ENCODE measurements at regions not wholly inside any gene's neighbourhood (a gene's known extent, or its start where the extent isn't known, plus 50 kb on each side); places are given as distances from the start of the nearest gene placed in this dataset.
"Not testable (repeated sequence)": the region's sequence is repeated elsewhere in the genome, so short reads cannot be mapped to it uniquely, and the experiment has no call there.

DNA sequence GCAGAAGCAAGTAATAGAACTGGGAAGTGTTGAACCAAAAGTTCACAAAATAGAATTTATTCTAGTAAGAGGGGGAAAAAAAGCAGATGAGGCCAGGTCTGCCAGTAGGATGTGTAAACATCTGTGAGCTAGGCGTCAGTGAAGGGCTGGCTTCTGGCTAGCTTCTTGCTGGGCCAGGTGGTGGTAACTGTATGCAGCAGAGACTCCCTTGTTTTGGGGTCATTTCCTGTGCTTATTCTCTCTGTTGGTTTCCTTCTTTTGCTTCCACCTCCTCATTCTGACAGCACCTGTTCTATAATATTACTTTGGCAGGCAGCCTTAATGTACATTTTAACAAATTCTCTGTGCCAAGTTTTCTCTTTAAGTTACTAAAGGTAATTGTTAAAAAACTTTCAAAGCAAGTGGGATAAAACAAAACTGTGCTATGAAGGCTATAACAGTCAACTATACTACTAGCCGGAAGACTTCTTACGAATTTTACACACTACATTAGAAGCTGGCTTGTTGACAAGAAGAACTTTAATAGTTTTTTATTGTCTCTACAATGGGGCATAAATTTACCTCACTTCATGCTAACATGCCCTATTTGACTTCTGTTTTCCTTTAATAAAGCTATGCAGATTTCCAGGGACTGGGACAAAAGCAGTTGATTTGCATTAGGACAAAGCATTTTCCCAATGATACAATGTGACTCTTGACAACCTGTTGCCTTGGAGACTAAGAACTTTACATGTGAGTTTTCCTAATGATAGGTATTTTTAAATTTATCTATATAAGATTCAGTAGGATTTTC is 318.8 kb upstream of the NAALADL2 start:
- DNase-seq (ENCODE audit: low spot score): no peak

DNA sequence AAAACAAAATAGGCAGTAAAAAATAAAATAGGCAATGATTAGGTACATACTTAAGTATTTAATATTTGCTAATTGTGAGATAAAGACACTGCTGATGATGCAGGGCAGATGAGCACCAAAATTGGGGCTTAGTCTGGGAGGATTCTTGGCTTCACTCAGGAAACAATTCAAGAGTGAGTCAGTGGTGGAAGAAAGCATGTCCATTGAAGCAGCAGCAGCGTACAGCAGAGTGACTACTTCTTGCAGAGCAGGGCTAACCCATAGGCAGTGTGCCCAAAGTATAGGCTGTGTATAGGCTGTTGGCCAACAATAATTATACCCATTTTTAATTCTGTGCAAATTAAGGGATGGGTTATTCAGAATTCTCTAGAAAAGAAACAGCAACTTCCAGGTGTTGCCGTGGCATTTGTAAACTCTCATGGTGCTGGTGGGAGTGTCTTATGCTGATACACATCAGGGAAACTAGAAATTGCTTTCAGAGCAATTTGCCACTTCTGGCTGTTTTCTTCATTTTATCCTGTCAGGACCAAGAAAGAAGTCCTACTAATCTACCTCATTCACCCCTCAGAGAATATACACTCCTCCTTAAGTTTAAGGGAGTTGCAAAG is 317.3 kb upstream of the NAALADL2 start:
- no peak for DNase-seq (ENCODE audit: low spot score)

DNA sequence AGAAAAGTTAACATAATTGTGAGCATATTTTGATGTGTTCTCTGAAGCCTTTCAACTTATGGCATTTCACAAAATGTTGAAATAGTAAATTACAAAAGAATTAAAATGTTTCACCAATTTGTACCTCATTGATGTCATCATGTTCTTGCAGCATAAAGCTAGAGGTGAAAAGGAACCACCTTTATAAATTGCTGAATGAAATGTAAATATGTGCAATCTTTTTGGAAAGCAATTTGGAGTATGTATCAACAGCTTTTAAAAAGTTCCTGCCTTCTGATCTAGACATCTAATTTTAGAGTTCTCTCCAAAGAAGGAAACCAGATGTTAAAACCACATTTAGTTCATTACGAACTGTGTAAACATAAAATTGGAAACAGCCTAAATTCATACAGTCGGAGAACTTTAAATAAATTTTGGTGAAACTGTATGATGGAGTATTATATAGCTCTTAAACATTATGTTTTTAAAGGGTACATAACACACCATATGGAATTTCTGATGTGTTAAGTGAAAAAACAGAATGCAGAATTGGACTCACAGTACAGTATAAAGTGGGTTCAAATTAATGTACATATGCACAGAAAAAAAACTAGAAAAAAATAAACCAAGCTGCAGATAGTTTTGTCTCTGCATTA is 311.2 kb upstream of the NAALADL2 start:
- no peak for DNase-seq (ENCODE audit: low spot score)

DNA sequence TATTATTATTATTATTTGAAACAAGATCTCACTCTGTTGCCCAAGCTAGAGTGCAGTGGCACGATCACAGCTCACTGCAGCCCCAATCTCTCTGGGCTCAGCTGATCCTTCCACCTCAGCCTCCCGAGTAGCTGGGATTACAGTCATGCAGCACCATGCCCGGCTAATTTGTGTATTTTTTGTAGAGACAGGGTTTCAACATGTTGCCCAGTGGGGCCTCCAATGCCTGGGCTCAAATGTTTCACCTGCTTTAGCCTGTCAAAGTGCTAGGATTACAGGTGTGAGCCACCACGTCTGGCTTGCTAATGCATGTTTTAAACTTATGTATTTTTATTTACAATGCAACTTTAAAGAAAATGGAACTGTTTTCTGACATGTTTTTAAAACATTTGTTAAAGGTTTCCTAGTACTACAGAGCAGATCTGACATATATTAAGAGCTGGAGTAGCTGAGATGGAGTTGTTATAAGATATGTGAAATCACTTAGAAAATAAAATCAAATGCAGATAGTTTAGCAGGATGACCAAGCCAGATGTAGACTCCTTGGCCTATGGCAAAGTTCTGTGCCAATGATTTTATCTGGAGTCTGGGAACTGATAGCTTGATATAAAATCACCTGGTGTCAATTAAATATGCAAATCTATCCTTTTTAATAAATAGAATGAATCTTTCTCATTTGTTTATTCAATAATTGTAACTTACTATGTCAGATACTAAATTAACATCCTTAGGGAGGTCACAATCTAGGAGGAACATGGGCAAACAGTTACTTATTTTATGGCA is 310.1 kb upstream of the NAALADL2 start:
- DNase-seq (ENCODE audit: low spot score): no peak

DNA sequence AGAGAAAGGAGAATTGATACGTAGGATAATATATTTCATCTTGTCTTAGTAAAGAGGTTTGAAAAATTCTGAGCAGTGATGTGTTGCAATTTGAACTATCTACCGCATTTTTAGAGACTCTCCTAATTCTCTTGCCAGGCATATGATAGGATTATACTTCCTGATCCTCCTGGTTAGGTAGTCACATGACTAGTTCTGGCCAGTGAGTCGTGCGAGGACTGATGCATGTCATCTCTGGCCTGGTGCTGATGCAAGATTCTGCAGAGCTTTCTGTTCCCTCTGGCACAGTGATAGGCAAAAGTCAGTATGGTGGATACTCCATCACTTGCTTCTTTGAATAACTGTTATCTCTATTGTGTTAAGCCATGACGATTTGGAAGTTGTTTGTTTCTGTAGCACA is 277.6 kb upstream of the NAALADL2 start:
- DNase-seq (ENCODE audit: low spot score): no peak

DNA sequence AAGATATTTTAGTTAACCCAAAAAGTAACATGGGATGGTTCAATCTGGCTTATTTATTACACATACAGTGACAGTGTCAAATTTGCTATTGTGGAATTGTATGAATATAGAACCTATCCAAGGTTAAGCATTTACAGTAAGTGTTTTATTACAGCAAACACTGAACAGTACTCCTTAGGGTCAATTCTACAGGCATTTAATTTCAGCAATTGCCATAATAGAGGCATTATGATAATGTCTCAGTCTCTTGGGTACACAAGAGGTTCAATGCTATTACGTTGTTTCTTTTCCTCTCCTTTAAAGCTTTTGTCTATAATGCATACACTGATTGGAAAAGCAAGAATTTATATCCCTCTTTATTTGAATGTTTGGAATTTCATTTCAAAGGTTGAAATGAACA is 275.7 kb upstream of the NAALADL2 start:
- no peak for DNase-seq (ENCODE audit: low spot score)

DNA sequence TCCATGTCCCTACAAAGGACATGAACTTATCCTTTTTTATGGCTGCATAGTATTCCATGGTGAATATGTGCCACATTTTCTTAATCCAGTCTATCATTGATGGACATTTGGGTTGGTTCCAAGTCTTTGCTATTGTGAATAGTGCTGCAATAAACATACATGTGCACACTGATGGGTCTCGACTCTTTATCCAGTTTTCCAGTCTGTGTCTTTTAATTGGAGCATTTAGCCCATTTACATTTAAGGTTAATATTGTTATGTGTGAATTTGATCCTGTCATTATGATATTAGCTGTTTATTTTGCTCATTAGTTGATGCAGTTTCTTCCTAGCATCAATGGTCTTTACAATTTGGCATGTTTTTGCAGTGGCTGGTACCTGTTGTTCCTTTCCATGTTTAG is 272.0 kb upstream of the NAALADL2 start:
- DNase-seq (ENCODE audit: low spot score): not testable (repeated sequence)

DNA sequence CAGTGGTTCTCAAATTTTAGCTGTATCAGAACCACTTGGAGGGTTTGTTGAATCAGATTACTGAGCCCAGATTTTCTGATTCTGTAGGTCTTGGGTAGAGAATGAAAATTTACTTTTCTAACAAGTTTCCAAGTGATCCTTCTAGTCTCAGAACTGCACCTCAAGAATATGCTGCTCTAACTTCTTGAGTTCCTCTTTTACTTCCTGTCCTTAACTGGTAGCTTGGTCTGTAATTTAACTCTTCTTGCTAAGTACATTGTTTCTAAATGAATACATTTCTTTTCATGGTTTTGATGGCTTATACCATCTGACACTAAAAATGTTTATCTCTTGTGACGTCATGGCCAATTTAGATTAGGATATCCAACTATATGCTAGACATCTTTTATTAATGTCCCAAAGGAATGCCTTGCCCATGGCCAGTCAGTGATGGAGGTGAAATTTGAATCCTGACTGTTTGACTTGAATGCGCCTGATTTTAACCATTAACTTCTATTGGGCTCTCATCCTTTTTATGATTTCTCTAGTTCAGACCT is 262.6 kb upstream of the NAALADL2 start:
- no peak for DNase-seq (ENCODE audit: low spot score)

DNA sequence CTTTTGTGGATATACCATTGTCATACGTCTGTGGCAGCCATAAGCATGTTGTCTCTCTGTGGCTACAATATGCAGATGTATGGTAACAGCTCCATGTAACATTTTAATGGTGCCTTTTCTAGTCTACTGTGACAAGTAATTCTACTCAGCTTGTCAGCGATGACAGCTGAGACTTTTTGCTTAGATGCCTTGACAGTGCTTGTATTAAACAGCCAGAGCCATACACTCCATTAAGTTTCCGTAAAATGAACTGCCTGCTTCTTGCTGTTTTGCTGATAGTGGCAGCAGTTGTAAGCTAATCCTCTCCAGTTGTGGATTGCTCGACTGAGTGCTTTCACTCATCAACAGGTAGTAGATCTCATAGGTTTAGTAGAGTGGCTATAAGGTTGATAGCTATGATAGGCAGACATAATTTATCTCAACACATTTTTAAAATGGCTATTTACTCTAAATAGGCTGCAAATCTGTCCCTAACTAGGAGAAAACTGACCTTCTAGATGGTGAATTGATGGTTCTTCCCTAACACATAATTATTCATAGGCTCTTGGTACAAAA is 260.2 kb upstream of the NAALADL2 start:
- no peak for DNase-seq (ENCODE audit: low spot score)

DNA sequence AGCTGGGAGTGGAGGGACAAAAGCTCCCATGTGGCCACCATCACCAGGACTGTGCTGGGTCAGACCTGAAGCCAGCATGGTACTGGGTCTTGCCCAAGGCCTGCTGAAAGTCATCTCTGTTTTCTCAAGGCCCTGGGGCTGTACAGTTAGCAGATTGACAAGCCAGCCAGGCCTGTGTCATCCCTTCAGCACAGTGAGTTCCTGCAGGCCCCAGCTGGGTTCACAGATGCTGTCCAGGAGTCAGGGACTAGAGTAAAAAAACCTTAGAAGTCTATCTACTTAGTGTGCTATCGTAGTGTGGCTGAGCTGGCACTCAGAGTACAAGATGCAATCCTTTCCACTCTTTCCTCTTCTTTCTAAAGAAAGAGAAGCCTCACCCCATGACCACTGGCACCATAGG is 246.0 kb upstream of the NAALADL2 start:
- no peak for DNase-seq (ENCODE audit: low spot score)

DNA sequence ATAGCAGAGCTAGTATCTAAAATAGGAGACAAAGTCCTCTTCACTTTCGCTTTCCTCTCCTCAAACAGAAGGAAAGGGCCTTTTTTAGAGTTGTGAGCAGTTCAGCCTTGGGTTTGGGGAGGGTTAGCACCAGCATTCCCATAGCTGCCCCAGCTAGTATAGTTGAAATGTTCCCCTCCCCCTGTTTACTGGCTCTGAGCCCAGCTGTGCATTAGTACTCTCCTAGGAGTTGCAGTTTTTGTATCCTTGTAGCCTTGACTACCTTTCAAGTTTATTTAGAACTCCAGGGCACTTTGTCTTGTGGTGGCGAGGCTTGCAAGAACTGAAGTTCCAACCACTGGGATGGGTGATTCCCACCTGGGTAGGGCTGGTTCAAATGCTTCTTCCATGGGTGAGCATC is 245.1 kb upstream of the NAALADL2 start:
- no peak for DNase-seq (ENCODE audit: low spot score)

DNA sequence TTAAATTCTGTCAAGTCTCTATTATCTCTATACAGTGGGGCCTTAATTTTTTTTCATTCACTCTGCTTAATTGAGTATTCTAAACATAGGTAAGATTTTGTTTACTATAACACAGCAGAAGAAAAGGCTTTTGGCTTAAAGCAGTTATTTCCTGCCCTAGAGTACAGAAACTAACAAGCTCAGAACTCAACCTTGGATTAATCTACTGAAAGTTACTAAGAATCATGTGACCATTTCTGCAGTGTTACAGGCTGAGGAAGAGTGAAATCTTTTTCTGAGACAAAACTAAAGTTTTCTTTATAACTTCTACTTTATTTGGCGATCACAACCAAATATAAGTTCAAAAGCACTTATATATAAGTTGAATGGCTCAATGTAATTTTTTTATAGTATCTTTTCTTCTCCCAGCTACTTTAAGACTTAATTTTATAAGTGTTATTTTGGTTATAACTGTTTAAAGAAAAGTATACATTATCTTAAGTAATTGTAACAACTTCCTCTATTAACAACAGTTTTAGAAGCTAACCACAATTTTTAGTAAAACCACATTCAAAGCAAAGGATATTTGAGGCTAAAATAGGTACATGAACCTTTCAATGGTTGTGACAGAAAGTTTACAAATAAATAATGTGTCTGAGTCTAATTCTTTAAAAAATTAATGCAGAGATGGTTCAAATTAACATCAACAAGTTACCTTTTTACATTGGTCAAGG is 240.6 kb upstream of the NAALADL2 start:
- DNase-seq (ENCODE audit: low spot score): no peak

DNA sequence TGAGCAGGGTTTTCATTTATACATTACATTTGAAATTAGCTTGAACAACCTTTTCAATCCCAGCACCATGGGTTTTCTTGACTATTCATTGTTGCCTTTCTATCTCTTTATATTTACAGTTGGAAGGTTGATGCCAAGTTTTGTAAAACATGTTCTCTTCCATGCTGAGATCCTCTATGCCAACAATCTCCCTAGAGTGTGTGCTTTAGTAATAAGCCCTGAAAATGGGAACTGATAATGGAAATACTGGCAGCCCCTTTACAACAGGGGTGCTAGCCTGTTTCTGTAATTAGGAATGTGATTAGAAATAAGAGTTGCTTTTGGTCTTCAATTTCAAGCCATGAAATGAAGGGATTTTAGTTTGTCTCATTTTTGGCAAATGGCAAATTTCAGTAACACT is 239.9 kb upstream of the NAALADL2 start:
- no peak for DNase-seq (ENCODE audit: low spot score)

DNA sequence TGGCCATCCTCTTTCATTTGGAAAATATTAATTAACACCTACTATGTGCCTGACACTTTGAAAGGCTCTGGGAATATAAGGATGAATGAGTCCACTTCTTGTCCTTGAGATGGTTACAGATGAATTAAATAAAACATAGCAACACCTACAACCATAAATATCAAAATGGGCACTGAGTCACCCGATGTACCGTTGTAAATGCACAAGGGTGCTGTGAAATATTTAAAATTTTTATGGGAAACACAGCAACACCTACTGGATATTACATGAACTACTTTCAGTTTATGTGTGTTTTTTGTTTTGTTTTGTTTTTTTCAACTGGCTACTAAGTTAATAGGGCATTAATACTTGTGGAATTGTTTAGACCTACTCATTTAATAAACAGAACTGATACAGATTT is 239.0 kb upstream of the NAALADL2 start:
- no peak for DNase-seq (ENCODE audit: low spot score)

DNA sequence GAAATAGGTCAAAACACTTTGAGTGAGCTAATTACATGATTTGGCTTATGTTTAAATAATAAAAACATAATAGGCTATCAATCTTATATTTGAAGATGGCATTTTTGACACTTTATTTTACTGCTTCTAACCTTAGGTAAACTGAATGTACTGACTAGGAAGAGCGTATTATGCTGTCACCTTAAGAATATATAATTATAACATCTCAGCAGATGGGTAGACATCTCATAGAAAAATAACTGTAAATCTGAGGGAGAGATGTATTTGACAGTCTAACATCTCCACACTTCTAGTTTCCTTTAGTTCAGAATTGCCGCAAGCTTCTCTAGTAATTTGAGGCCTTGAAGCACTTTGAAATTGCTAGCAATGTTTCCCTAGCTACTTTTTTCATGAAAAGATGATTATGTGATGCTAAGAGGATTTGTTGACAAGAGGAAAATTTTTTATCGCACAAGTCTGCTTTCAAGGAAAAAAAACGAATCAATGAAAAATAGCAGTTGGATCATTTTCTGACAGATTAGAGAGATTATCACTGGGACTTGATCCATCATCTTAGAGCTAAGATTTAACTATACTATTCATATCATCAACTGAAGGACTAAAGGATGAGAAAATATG is 238.2 kb upstream of the NAALADL2 start:
- no peak for DNase-seq (ENCODE audit: low spot score)

DNA sequence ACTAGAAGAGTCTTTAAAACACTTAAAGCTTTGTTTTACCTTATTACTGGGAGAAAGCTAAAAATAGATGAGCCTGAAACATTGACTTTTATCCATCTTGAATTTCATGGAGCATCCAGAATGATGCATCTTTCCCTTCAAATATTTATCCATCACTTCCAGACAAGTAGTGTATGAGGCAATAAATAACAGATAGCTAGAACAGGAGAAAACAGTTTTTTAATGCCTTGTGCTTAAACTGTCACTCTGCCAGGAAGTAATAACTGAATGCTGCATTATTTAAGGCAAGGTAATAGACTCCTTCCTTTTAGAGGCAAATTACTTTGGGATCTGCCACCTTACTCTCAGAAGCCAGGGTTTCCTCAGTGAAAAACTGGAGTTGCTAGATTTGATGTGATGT is 225.8 kb upstream of the NAALADL2 start:
- DNase-seq (ENCODE audit: low spot score): no peak

DNA sequence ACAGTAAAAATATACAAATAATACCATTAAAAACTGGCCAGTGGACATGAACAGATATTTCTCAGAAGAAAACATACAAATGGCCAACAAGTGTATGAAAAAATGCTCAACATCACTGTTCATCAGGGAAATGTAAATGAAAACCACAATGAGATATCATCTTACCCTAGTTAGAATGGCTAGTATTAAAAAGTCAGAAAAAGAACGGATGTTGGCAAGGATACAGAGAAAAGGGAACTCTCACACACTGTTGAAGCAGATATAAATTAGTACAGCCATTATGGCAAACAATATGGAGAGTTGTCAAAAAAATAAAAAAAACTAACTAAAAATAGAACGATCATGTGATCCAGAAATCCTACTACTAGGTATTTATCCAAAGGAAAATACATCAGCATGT is 222.7 kb upstream of the NAALADL2 start:
- no peak for DNase-seq (ENCODE audit: low spot score)

DNA sequence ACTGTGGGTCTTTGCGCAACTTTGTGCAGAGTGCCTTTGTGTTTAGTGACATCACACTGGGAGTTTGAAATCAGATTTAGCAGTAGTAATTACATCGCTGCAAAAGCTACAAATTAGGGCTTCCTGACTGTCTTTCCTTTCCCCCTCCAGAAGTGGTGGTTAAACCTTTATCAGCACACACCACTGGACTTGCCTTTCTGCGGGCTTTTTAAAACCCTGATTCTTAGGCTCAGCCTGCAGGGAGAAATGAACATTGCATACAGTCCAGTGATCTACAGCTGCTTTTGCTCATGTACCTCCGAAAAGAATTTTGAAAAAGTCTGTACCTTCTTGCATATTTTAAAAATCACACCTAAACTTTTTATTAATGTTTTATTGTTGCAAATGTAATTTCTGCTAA is 219.7 kb upstream of the NAALADL2 start:
- no peak for DNase-seq (ENCODE audit: low spot score)

DNA sequence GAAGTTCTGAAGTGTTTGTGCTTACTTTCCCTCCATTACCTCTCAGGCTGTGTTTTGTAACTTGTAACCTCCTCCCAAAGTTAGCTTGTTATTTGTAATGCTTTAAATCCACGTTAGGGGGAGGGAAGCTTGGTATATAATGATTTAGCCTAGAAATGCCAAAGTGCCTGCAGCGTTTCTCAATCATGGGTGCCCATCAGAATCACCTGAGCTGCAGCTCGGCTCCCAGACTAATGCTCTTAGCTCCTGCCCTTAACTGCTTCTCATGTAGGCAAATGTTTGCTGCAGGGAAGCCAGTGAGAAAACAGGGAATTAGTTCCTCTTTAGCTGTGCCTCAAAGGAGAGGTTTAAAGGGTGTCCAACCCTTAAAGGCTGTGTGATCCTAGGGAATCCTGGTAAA is 219.2 kb upstream of the NAALADL2 start:
- DNase-seq (ENCODE audit: low spot score): no peak

DNA sequence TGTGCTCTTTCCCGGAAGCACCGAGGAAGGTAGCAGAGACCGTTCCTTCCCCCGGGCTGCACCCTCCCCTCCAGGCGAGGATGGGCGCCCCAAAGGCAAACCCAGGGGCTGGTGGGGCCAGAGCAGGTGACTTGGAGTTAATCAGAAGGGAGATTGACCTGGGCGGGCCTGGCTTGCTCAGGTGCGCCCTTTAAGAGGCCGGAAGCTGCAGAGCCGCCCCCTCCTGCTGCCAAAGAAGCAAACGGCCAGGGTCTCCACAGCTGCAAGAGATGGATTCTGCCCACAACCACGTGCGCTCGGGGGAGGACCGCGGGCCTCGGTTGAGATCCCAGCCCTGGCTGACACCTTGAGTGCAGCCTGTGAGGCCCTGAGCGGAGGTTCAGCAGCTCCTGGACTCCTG is 218.2 kb upstream of the NAALADL2 start:
- no peak for DNase-seq (ENCODE audit: low spot score)

DNA sequence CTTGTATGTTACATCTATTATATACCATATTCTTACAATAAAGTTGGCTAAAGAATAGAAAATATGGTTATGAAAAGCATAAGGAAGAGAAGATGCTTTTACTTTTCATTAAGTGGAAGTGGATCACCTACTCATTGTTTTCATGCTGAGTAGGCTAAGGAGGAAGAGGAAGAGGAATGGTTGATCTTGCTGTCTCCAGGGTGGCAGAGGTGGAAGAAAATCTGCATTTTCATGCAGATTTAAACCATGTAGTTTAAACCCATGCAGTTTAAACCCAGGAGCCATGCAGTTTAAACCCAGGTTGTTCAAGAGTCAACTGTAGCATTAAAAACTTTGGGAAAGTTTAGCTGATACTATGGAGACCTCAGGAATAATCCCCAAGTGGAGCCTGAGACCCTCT is 214.8 kb upstream of the NAALADL2 start:
- DNase-seq (ENCODE audit: low spot score): no peak
